HepG2 (cell line): ENCODE measurements at regions not wholly inside any gene's neighbourhood (a gene's known extent, or its start where the extent isn't known, plus 50 kb on each side); places are given as distances from the start of the nearest gene placed in this dataset.

Experiments used
- HDAC2 ChIP-seq: sonication (generic); formaldehyde crosslinking; IDR thresholded peaks from 2 replicates; pipeline ENCODE4 v1.4.0; 2020; ENCODE audit warnings: missing genetic modification reagents
- HNRNPK ChIP-seq: fragments of 200-400 bp; formaldehyde crosslinking; IDR thresholded peaks from 2 replicates; pipeline ENCODE4 v1.6.1; 2018; ENCODE audit warnings: low read length, low read depth, moderate library complexity, mild to moderate bottlenecking; ENCODE audit not compliant: poor library complexity, severe bottlenecking
- HNRNPLL ChIP-seq: fragments of 200-400 bp; formaldehyde crosslinking; IDR thresholded peaks from 2 replicates; pipeline ENCODE4 v1.6.1; 2017; ENCODE audit warnings: mild to moderate bottlenecking, low read depth, low read length; ENCODE audit not compliant: poor library complexity, severe bottlenecking
- ZNF30 ChIP-seq: sonication (generic); formaldehyde crosslinking; IDR thresholded peaks from 2 replicates; pipeline ENCODE4 v1.5.0; 2020; ENCODE audit warnings: mild to moderate bottlenecking, missing genetic modification reagents
- ZNF432 ChIP-seq: sonication (generic); formaldehyde crosslinking; IDR thresholded peaks from 2 replicates; pipeline ENCODE4 v1.5.0; 2020; ENCODE audit warnings: missing genetic modification reagents, mild to moderate bottlenecking, borderline replicate concordance
- ZNF558 ChIP-seq: sonication (generic); formaldehyde crosslinking; IDR thresholded peaks from 2 replicates; pipeline ENCODE4 v1.9.0; 2022; ENCODE audit warnings: mild to moderate bottlenecking, missing genetic modification reagents, borderline replicate concordance
- TF ChIP-seq, protein P1 (sequence below): sonication (generic); formaldehyde crosslinking; IDR thresholded peaks from 2 replicates; pipeline ENCODE4 v1.4.0; 2020; ENCODE audit warnings: mild to moderate bottlenecking, missing genetic modification reagents

DNA sequence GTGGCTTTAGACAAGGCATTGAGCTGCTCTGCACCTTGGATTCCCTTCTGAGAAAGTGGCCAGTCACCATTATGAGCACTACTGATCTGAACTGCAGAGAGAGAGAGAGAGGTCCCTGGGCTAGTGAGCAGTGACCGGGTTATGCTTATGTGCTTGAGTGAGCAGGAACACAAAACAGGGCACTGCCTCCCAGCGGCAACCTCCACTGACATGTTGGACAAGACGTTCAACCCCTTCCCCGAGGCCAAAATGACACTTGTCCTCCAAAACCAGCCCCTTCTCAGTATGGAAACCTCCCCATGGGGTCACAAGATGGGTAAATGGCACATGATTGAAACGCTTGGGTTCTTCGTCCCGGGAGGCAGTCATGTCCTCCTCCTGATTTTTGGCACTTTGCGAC is 339.4 kb upstream of the ZMIZ1 start (continued):
- TF ChIP-seq, protein P1, sequence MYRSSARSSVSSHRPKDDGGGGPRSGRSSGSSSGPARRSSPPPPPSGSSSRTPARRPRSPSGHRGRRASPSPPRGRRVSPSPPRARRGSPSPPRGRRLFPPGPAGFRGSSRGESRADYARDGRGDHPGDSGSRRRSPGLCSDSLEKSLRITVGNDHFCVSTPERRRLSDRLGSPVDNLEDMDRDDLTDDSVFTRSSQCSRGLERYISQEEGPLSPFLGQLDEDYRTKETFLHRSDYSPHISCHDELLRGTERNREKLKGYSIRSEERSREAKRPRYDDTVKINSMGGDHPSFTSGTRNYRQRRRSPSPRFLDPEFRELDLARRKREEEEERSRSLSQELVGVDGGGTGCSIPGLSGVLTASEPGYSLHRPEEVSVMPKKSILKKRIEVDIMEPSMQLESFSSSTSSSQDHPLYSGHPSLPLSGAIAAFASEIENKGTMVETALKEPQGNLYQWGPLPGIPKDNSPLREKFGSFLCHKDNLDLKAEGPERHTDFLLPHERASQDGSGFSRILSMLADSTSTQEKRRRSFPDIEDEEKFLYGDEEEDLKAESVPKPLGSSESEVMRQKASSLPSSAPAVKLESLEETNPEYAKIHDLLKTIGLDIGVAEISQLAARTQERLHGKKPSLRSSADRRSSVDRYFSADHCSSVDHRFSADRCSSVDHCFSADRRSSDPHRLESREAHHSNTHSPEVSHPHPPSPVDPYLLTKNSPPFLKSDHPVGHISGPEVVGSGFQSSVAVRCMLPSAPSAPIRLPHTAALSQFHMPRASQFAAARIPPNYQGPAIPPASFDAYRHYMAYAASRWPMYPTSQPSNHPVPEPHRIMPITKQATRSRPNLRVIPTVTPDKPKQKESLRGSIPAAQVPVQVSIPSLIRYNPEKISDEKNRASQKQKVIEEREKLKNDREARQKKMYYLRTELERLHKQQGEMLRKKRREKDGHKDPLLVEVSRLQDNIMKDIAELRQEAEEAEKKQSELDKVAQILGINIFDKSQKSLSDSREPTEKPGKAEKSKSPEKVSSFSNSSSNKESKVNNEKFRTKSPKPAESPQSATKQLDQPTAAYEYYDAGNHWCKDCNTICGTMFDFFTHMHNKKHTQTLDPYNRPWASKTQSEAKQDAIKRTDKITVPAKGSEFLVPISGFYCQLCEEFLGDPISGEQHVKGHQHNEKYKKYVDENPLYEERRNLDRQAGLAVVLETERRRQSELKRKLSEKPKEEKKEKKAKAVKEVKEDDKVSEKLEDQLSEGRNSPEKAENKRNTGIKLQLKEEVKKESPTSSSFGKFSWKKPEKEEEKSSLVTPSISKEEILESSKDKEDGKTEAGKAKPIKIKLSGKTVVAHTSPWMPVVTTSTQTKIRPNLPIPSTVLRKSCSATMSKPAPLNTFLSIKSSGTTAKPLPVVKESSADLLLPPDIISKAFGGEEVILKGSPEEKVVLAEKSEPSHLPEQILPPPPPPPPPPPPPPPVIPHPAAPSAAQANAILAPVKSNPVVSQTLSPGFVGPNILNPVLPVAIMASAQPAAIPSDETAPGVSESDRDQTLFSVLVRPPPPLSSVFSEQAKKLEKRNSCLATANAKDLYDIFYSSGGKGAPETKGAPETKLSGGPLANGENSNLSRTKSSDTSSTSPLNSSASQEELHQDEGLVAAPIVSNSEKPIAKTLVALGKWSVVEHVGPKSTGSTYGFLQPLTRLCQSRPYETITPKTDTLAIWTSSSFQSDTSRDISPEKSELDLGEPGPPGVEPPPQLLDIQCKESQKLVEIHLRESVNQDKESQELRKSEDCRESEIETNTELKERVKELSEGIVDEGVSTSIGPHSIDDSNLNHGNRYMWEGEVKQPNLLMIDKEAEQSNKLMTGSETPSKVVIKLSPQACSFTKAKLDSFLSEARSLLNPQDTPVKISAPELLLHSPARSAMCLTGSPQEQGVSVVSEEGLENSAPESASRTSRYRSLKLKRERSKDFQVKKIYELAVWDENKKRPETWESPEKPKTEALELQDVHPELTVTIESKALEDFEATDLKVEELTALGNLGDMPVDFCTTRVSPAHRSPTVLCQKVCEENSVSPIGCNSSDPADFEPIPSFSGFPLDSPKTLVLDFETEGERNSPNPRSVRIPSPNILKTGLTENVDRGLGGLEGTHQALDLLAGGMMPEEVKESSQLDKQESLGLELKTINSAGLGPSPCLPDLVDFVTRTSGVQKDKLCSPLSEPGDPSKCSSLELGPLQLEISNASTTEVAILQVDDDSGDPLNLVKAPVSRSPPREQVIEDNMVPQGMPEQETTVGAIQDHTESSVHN (CRISPR knock-in tag): no peak
- TF ChIP-seq HDAC2 (CRISPR knock-in tag) (no peak), ZNF432 (CRISPR knock-in tag) (no peak), HNRNPLL (no peak), ZNF30 (no peak), ZNF558 (CRISPR knock-in tag) (no peak), HNRNPK (no peak)
